Bone marrow (tissue), 2 donors: ENCODE measurements at regions not wholly inside any gene's neighbourhood (a gene's known extent, or its start where the extent isn't known, plus 50 kb on each side); places are given as distances from the start of the nearest gene placed in this dataset.
A peak's percentile ranks its signal among the peaks of the same experiment; 100 is the strongest.

Experiments used
- DNase-seq, 2 donors: peaks; one replicate each; lab custom pipeline; 2025; lab: John Stamatoyannopoulos, UW

DNA sequence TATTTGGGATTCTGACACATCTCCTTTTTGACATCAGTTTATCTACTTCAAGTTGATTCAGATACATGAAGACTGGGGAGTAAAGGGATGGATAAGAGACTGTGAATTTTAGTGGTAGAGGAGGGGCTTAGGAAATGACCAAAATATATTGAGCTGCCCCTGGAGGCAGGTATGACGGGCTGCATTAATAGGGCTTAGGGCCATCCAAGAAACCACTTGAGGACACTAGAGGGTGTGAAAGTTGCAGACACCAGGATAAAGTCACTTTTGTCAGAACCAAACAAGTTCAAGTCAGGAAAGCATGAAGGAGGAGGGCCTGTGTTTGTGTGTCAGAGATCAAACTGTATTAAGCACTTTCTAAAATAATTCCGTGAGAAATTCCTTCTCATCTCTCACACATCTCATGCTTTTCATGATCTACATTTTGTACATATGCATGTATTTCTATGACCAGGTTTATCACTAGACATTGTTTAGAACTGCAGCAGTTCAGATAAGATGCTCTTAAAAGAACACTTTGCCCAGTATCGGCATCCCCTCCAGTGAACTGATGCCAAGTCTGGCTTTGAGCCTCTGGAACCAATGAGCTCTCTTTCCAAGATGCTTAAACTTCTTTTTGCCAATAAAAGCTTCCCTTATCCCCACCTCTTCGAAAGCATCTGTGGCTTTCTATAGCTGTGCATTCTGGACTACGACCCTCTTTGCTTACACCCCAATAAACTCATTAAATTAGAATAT, 136.9 kb downstream of the SLC38A1 start:
- no peak for DNase-seq

DNA sequence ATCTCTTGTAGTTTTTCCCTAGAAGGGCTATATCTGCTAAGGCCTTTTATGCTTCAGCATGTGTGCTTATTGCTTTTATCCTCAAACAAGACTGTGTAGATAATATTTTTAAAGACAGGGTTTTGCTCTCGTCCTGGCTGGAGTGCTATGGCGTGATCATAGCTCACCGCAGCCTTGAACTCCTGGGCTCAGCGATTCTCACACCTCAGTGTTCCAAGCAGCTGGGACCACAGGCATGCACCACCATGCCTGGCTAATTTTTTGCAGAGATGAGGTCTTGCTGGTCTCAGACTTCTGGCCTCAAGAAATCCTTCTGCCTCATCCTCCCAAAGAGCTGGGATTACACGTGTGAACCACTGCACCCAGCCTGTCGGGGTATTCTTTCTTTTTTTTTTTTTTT, 137.3 kb upstream of the SCAF11 start:
- DNase-seq, result no peak

DNA sequence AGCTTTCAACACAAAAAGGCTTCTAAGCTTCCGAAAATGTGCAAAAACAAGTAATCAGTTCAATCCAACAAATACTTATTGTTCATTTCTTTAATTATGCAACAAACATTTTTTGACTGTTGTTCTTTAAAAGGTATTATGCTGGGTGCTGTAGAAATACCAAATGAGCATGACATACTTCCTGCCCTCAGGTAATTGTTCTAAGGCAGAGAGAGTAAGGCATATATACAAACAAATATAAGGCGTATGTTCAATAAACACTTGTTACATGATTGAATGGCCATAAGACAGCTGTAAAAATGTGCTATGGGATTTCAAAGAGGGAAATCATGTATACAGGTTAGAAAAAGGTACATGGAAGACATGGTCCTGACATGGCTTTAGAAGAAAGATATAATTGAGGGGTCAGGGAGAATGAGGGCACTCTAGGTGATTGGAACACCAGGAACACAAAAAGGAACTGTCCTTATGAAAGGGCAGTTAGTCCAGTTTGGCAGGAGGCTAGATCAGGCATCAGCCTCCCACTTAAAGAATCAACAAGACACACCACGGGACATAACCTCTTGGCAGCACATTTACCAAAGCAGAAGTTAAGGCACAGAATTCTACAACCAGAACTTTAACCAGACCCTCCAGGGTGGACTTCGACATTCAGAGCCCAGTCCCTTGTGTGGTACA, 135.8 kb upstream of the SCAF11 start:
- DNase-seq, result no peak

DNA sequence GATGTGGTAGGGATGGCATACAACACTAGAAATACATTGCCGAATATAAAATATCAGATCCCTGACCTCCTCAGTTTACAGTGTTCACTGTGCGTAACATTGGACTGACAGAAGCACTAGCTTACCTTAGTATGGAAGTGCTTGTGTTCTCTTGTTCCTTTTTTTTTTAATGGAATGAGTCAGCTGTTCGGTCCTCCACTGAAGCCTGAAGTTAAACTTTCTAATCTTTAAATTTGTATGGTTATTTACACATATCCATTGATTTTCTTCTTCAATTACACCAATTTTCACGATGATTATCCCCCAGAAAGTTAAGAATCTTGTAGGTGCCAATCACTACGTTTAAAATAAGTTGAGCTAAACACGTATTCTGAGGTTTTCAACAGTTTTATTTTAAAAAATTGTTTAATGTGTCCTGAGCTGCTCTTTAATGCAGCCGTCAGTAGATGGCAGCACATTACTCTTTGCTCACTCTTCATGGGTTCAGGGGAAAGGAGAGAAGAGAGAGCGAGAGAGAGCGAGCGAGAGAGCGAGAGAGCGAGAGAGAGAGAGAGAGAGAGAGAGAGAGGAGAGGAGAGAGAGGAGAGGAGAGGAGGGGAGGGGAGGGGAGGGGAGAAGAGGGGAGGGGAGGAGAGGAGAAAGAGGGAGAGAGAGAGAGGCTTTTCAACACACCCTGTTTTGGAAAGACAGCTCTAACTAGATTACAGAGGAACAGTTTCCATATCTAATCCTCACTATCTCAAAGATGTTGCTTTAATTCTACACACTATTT, 134.7 kb upstream of the SCAF11 start:
- peak in 1 of 2 donors; percentile 48 for DNase-seq

DNA sequence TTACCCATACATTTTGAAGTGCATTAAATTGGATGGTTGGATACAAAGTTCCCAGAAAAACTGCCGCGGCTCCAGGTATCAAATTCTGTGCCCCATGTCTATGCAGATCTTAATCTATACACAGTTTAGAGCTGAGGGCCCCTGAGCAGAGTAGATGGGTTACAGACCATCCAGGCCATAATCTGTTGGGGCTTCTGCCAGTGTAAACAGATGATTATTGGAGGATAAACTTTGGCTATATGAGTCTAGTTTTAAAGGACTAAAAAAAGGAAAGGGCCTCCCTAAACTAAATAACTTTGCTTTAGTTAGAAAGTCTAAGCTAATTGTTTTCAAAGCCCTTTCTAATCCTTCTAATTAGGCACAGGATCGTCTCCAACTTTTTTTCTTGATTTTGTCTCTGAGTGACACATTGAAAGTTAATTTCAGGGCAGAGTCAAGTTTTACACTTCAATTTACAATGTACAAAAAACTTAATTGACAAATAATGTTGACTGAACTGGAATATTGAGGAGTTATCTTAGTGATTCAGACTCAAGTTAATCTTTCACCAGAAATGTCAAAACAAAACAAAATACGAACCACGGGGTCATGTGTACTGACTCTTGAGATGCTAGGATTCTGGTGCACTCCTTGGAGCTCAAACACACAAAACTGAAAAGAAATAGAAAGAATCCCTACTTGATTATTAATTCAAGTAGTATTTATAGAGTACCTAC, 133.9 kb upstream of the SCAF11 start:
- no peak for DNase-seq

DNA sequence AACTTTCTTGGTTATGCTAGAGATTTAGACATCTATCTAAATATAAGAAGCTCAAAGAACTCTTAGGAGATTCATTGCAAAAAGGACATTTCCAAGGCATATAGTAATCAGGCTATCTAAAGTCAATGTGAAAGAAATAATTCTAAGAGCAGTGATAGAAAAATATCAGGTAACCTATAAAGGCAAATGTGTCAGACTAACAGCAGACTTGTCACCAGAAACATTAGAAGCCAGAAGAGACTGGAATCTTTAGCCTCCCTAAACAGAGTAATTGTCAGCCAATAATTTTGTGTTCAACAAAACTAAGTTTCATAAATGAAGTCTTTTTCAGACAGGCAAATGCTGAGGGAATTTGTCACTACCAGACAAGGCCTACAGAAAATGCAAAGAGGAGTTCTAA, 122.0 kb upstream of the SCAF11 start:
- DNase-seq, result no peak

DNA sequence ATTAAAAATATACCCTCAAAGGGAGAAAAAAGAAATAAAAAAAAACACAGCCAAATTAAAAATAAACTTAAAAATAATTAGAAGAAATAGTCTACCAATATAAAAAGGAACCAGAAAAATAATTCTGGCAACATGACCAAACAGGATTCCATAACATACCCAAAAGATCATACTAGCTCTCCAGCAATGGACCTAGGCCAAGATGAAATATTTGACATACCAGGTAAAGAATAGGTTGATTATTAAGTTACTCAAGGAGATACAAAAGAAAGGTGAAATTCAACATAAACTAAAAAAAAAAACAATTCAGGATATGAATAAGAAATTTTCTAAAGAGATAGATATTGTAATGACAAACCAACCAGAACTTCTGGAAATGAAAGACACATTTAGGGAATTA, 121.3 kb upstream of the SCAF11 start:
- DNase-seq, result no peak

DNA sequence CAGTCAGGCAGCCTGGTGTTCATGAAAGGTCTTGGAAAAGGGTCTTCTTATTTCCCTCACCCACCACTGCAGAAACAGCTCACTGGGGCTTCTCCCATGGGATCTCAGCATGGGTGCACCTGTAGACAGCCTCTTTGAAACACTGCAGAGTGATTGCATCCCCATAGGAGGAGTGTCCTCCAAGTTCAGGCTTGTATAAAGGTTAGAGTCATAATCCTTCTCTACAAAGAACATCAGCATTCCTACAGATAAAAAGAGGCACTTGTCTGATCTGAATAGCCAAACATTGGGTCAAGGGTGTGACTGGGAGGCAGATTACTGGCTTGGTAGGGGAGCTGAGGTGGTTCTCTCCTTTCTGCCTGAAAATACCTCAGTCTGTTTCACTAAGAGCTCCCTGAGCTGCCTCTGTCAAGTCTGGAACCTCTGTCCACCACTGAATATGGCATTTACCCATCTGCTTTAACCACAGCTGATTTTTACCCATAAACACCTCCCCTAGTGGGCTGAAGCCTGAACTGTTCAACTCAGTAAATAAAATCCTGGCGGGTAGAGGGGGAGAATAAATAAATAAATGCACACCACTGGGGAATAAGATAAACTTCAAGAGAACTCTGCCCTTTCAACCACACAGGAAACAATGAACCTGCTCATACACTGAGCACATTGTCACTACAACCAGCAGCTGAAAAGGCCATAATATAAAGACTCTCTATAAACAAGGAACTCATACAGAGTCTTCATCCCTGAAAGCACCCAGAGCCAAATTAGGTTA, 120.7 kb upstream of the SCAF11 start:
- DNase-seq, result no peak

DNA sequence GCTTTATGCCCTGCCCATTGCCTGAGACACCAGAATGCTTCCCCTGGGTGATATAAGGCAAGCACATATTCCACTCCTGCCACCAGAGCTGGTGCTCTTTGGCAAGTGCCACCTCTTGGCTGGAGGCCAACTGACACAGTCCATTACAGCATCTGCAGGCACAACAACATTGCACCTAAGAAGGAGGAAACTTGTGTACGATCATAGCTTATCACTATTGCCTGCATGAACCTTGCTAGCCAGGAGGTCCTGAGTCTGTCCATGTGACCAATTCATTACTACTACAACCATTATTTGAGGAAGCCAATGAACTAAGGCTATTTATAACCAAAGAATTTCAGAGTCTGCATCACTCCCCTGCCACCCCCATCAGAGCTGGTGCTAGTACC, 119.8 kb upstream of the SCAF11 start:
- no peak for DNase-seq

DNA sequence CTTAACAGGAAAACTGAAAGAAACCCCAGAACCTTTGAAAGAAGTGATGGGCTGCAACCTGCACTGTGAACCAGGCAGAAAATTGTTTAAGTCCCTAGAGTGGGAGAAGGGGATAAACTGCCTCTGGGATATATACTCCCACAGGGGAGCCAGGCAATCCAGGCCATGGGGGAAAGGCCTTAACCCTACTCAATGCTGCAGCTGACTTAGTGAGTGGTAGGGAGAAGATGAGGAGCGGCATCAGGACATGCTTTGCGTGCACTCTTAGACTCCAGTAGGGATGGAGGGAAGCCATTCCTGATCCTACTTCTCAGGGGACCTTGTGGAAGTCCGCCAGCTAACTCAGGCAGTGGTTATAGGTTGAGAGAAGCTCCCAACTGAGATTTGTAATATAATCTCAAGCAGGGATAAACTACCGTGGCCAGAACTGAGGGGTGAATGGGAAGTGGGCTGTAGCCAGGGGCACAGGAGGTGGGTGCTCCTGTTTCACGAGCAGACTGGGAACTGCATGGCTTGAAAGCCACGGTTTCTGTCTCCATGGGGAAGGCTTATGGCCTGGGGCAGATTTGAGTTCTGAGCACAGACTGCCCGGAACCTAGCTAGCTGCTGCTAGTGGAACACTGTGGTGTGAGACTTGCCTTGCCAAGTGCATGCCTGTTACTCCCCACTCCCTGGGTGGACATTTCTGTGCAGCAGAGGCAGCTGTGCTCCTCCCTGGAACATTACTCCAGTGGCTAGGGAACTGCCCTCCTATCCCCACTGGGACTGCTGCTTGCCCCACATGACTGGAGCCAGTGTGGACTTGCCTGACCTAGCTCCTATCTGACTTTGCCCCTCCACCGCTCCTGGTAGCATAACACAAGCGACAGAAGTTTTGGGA, 119.2 kb upstream of the SCAF11 start:
- no peak for DNase-seq

DNA sequence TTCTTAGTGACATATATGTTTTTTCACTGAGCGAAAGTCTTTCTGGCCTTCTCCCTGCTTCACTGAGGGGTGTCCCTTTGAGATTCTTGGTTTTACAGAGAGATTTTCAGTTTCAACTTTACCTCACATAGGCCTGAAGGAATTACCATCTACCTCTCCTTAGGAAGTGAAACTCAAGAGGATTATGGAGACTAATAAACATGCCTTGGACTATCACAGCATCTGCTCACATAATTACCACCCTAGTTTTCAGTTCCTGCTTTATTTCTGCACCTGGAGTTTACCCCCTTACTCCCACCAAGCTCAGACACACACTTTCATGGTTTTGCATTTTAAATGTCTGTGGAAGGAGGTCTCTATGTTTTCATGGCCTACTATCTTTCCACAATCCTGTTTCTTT, 118.3 kb upstream of the SCAF11 start:
- DNase-seq, result no peak

DNA sequence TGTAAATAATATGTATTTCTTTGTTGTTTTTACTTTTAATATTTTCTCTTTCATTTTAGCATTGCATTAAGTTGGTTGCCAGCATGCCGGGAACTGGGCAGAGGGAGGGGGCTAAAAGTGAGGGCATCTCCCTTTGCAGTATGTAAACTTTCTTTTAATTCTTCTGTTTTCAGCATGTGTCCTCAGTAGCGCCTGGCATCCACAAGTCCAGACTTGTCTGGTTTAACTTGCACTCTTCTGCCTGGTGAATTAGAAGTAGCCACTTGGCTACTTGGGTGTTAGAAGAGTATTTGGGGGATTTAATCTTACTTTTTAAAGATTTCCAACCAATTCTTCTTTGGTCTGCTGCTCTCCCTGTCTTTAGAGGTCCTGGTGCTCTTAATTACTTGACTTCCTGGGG, 117.2 kb upstream of the SCAF11 start:
- no peak for DNase-seq

DNA sequence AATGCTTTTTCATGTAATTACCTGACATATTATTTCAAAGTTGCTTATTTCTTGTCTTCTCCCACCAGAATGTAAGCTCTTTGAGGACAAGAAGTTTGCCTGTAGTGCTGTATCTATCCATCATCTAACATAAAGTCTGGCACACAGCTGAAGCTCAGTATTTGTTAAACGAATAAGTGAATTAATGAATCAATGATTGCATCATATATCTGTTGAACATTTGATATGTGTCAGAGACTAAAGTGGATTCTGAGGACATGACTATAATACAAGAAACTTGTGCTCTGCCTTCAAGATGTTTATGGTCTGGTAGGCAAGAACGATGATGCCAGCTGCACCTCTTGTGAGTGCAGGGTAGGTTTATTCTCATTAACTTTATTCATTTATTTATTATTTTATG, 115.4 kb upstream of the SCAF11 start:
- no peak for DNase-seq

DNA sequence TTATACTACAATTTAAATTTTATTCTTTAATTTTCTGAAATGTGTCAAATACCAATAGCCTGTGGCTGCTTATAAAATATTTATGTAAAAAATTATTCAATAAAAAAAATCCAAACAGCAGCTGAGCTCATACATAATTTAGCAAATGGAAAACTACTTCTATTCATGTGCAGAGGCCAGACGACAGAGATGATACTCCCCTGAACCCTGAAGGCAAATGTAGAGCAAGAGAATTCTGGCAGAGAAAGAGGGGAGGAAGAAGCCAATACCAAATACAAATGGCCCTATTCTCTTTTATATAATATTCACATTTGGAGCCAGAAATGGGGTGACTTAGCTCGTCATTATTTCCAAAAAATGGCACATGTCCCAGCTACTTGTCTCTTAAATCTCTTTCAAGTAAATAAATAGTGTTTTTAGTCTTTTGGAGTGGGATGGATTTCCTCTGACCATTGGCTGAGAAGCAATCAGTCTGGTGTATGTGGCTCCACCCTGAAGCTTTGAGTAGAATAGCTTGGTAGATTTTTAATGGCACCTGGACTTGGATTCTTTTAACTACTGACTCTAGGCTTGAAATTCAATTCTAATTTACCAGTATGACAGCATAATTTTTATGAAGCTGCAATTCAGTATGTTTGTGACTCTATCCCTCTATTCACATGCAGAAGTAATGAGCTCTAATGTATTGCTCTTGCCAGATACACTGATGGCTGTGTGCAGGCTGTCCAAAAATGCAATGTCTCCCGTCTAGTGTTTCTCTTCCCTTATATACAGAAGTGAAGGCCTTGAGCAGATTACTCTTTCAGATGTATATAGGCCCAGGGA, 113.4 kb upstream of the SCAF11 start:
- no peak for DNase-seq

DNA sequence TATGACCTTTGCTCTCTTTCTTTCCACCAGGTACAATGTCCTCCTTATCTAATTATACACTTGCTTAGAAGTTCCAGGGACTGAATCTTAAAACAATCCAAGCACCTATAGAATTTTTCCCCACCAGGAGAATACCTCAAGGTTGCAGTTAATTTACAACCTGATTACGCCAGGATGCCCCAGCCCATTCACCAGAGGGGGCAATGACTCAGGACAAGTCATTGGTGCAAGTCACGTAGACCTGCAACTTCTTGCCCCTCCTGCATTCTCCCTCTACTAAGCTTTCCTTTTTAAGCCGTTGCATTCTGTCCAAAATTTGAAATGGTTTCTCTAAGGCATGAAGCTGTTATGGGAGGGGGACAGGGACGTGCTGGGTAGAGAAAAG, 111.1 kb upstream of the SCAF11 start:
- DNase-seq, result no peak

DNA sequence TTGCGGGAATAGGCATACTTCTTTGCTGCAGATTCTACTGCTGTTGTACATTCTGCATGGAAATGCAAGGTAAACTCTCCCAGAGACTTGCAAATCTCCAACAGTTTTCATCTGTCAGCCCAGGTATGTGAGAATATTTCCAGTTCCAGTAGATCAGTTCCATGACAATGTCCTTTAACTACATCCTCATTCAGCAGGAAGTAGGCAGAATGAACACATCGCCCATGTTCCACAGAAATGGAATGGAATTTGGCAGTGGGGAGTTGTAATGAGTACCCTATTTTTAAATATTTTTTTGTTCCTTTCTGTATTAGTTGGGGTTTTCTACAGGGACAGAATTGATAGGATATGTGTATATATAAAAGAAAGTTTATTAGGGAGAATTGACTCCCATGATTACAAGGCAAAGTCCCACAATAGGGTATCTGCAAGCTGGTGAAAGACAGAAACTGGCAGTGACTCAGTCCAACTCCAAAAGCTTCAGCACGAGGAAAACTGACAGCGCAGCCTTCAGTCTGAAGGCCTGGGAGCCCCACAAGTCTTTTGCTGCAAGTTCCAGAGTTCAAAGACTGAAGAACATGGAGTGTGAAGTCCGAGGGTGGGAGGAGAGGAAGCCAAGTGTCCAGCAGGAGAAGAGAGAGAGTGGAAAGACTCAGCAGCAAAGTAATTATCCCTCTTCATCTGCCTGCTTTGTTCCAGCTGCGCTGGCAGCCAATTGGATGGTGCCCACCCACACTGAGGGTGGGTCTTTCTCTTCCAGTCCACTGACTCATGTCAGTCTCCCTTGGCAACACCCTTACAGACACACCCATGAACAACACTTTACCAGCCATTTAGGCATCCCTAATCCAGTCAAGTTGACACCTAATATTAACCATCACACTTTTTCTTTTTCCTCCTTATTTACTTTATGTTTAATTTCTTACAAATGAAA, 110.4 kb upstream of the SCAF11 start:
- no peak for DNase-seq

DNA sequence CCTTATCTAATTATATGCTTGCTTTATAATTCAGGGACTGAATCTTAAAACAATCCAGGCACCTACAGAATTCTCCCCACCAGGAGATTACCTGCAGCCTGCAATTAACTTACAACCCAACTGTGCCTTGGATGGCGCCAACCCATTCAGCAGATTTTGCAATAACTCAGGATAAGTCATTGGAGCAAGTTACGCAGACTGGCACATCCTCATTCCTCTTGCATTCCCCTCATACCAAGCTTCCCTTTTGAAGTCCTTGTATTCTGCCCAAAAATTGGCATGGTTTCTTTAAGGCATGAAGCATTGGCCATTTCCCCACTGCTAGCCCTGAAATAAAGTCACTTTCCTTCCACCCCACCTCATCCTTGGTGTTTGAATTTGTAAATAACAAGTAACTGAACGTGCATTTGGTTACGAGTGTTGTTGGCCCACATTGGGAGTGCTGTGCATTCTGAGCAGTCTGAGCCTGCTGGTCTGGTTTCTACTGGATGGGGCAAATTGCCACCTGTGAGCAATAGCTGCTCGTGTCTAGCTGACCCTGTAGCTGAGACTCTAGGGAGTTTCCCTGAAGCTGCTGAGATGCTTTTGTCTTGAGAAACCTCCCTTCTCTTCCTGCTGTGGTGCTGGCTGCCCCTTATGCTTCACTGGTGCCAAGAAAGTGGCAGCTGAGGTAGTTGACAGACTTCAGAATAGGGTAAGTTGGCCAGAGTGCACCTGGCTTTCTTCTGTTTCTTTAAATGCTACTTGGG, 99.2 kb upstream of the SCAF11 start:
- DNase-seq, result no peak

DNA sequence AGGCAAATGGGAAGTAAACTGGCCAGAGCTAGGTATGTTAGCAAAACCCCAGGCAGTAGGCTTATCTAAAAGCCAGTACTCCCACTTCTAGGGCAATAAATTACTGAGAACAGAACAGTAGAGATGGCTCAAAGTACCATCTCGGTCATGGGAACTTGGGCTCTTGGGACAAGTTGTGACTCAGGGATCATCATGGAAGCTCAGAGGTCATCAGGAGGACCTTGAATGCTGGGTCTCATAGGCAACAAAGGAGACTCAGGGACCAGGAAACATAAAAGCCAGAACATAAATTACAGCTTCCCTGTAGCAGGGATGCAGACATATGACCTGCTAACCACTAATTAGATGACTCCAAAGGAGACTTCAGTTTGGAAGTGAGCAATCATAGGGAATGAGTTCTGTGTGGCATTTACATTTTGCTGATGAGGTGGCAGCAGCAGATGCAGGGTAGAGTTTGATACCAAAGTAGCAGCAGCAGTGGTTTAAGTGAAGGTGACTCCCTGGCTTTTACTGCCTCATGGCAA, 97.6 kb upstream of the SCAF11 start:
- DNase-seq, result no peak
